Ovary (tissue), 7 donors: ENCODE measurements at regions not wholly inside any gene's neighbourhood (a gene's known extent, or its start where the extent isn't known, plus 50 kb on each side); places are given as distances from the start of the nearest gene placed in this dataset.

Source experiments
- DNase-seq, 5 donors: peaks; one replicate each; pipeline ENCODE4 v3.0.0-alpha.2; 2019 to 2020
- H3K27ac ChIP-seq, 2 donors: fragments of 200-600 bp; one replicate each; pipeline versions ENCODE4 v1.5.1 to v1.8.0; 2019 to 2022
- H3K27me3 ChIP-seq: fragments of 200-600 bp; one replicate; pipeline ENCODE4 v1.8.0; 2022
- H3K36me3 ChIP-seq: fragments of 200-600 bp; sonication (generic); one replicate; pipeline ENCODE4 v1.5.1; 2019
- H3K4me1 ChIP-seq: one replicate; pipeline ENCODE4 v1.8.1; 2013; ENCODE audit warnings: mild to moderate bottlenecking, moderate library complexity; ENCODE audit not compliant: insufficient read depth
- H3K4me3 ChIP-seq: fragments of 200-600 bp; sonication (generic); one replicate; pipeline ENCODE4 v1.5.1; 2017
- H3K9me3 ChIP-seq, 2 donors: fragments of 200-600 bp in 1 of 2; sonication (generic) in 1 of 2; one replicate each; pipeline versions ENCODE4 v1.5.1 to v1.8.1; 2013 to 2019; ENCODE audit warnings: mild to moderate bottlenecking in 1 of 2, moderate library complexity in 1 of 2
- EP300 ChIP-seq: sonication (generic); formaldehyde crosslinking; IDR thresholded peaks from one replicate; pipeline ENCODE4 v1.6.1; 2017; ENCODE audit warnings: antibody characterized with exemption
- POLR2A ChIP-seq: fragments of 450-650 bp; IDR thresholded peaks from one replicate; pipeline ENCODE4 v1.6.1; 2017; ENCODE audit warnings: antibody characterized with exemption, mild to moderate bottlenecking, moderate library complexity
- WGBS, 3 donors: extraction: QIAGEN DNeasy Blood & Tissue Kit in 1 of 3; methylation state at CpG; one replicate each; pipeline versions ENCODE4 v1.1.5 to v1.1.7; 2013 to 2017; 5-methylcytosine and 5-hydroxymethylcytosine counted together
- intact Hi-C, 4 donors: fragments of 100-400 bp; cut with DNase I; formaldehyde crosslinking; loops; one replicate each; pipeline versions ENCODE4 v1.11.0 to v1.15.1; 2022 to 2023
- TF ChIP-seq, protein P1 (sequence below), 3 donors: fragments of 450-650 bp in 2 of 3; fragments of 200-600 bp in 1 of 3; IDR thresholded peaks; one replicate each; pipeline versions ENCODE4 v1.5.1 to v1.8.0; 2016 to 2022; ENCODE audit warnings: antibody characterized with exemption in 3 of 3, mild to moderate bottlenecking in 1 of 3
- donor health status: DM: no; HTN: no; CAD: no; lungs with moderate emphysema.
- donor health status: DM: no; HTN: no; CAD: no.
- donor health status: Bipolar disorder and iron deficiency.
- donor health status: DM: no; HTN: no; CAD: no.
- donor health status: DM: yes; HTN: yes; CAD: no.

- H3K27me3 ChIP-seq, result no peaks in the 10 kb centered on the region
Observed at GRCh38 chr5:165805756-165806155, 2300.3 kb downstream of the MAT2B start.

GRCh38 chr5:165808335-165808734 is 2302.9 kb downstream of the MAT2B start:
- WGBS, 3 donors, result 73 to 79% (median 78%) methylated on average over 3 of the region's 3 CpGs
- TF ChIP-seq EP300, result no peak
- TF ChIP-seq POLR2A, result no peak
- TF ChIP-seq, protein P1, sequence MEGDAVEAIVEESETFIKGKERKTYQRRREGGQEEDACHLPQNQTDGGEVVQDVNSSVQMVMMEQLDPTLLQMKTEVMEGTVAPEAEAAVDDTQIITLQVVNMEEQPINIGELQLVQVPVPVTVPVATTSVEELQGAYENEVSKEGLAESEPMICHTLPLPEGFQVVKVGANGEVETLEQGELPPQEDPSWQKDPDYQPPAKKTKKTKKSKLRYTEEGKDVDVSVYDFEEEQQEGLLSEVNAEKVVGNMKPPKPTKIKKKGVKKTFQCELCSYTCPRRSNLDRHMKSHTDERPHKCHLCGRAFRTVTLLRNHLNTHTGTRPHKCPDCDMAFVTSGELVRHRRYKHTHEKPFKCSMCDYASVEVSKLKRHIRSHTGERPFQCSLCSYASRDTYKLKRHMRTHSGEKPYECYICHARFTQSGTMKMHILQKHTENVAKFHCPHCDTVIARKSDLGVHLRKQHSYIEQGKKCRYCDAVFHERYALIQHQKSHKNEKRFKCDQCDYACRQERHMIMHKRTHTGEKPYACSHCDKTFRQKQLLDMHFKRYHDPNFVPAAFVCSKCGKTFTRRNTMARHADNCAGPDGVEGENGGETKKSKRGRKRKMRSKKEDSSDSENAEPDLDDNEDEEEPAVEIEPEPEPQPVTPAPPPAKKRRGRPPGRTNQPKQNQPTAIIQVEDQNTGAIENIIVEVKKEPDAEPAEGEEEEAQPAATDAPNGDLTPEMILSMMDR (IDR thresholded peaks at IDR 0.05), result no peak
- H3K27me3 ChIP-seq, result no peaks in the 10 kb centered on the region
- intact Hi-C loops, result no loop called here
- DNase-seq, result no peak
- H3K4me3 ChIP-seq, result no peak overlapping the region
- H3K4me1 ChIP-seq, result no peaks in the 10 kb centered on the region
- H3K9me3 ChIP-seq, result no peaks in the 10 kb centered on the region
- H3K36me3 ChIP-seq, result no peaks in the 10 kb centered on the region
- no peak overlapping the region for H3K27ac ChIP-seq

More at GRCh38 chr5:165805756-165806155, 2300.3 kb downstream of the MAT2B start:
- Histone ChIP-seq H3K4me1 (no peaks in the 10 kb centered on the region), H3K9me3 (no peaks in the 10 kb centered on the region), H3K27ac (no peak overlapping the region), H3K4me3 (no peak overlapping the region), H3K36me3 (no peaks in the 10 kb centered on the region)
- TF ChIP-seq, protein P1 (IDR thresholded peaks at IDR 0.05), result no peak
- no peak for TF ChIP-seq EP300
- intact Hi-C loops, result no loop called here
- no peak for DNase-seq
- WGBS, 3 donors, result 45 to 53% (median 52%) methylated on average over 4 of the region's 4 CpGs

DNA sequence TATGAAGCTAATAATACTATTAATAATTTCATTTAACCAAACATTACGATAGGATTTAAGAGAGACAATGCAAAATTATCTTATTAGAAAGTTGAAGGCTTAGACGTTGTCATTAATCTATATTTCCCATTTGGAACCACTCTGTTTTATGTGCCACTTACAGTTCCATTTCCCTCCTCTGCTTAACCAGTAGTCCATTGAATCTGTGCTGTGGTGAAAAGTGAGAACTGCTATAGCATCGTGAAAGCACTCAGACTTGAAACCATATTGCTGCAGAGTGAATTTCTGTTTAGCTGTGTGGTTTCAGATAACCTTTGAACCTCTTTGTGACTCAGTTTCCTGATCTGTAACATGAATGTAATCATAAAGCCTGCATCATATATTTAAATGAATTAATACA is 2304.5 kb downstream of the MAT2B start:
- no peak for DNase-seq
- intact Hi-C loops, result no loop called here
- 77 to 83% (median 80%) methylated on average over 3 of the region's 3 CpGs for WGBS, 3 donors
- Histone ChIP-seq H3K27ac (no peak overlapping the region), H3K4me3 (no peak overlapping the region), H3K4me1 (no peaks in the 10 kb centered on the region), H3K9me3 (no peaks in the 10 kb centered on the region), H3K27me3 (no peaks in the 10 kb centered on the region), H3K36me3 (no peaks in the 10 kb centered on the region)
- TF ChIP-seq POLR2A (no peak), EP300 (no peak)

GRCh38 chr5:165829504-165829903 is 2324.1 kb downstream of the MAT2B start:
- TF ChIP-seq EP300, result no peak
- no peak for TF ChIP-seq POLR2A
- TF ChIP-seq, protein P1 (IDR thresholded peaks at IDR 0.05), result no peak
- 70 to 94% (median 82%) methylated on average over 6 of the region's 6 CpGs for WGBS, 3 donors
- Histone ChIP-seq H3K27me3 (no peaks in the 10 kb centered on the region), H3K36me3 (no peaks in the 10 kb centered on the region), H3K4me1 (no peaks in the 10 kb centered on the region), H3K27ac (no peak overlapping the region), H3K4me3 (no peak overlapping the region), H3K9me3 (no peaks in the 10 kb centered on the region)
- intact Hi-C loops, result loop anchor here in 1 of 4 donors (5.0 kb wide), 1 partner anchor 1357 kb away; no protein-coding TSS in a partner anchor
- no peak for DNase-seq

- 57 to 64% (median 63%) methylated on average over 4 of the region's 4 CpGs for WGBS, 3 donors
- Histone ChIP-seq H3K27me3 (no peaks in the 10 kb centered on the region), H3K9me3 (no peaks in the 10 kb centered on the region), H3K4me3 (no peak overlapping the region), H3K27ac (no peak overlapping the region), H3K36me3 (no peaks in the 10 kb centered on the region), H3K4me1 (no peaks in the 10 kb centered on the region)
- DNase-seq, result no peak
- intact Hi-C loops, result no loop called here
- TF ChIP-seq POLR2A, result no peak
- TF ChIP-seq, protein P1 (IDR thresholded peaks at IDR 0.05), result no peak
- TF ChIP-seq EP300, result no peak
Observed at GRCh38 chr5:165834891-165835290, 2329.5 kb downstream of the MAT2B start.
